ENCODE measurements at regions not wholly inside any gene's neighbourhood (a gene's known extent, or its start where the extent isn't known, plus 50 kb on each side); places are given as distances from the start of the nearest gene placed in this dataset.

DNA sequence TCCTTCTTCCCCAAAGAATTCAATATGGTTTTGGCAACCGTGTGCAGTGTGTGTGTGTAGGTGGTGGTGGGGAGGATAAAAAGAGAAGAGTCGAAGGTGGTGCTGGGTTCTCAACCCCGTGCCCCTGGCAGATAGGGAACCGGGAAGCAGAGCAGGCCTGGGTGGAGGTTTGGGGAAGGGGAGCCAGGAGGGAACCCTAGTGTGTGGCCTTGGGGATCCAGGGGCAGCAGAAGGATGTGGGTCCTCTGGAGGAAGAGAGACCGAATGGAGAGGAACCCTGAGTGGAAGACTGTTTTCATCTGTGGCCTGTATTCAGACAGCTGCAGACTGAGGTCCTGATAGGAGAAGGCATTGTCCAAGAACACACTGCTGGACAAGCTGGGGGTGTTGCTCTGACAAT is 73.3 kb upstream of the B3GAT1 start:
- no peak for TF ChIP-seq EZH2 (IDR thresholded peaks at IDR 0.05; ENCODE audit: low read length, missing control alignments)
- TF ChIP-seq, protein P1, sequence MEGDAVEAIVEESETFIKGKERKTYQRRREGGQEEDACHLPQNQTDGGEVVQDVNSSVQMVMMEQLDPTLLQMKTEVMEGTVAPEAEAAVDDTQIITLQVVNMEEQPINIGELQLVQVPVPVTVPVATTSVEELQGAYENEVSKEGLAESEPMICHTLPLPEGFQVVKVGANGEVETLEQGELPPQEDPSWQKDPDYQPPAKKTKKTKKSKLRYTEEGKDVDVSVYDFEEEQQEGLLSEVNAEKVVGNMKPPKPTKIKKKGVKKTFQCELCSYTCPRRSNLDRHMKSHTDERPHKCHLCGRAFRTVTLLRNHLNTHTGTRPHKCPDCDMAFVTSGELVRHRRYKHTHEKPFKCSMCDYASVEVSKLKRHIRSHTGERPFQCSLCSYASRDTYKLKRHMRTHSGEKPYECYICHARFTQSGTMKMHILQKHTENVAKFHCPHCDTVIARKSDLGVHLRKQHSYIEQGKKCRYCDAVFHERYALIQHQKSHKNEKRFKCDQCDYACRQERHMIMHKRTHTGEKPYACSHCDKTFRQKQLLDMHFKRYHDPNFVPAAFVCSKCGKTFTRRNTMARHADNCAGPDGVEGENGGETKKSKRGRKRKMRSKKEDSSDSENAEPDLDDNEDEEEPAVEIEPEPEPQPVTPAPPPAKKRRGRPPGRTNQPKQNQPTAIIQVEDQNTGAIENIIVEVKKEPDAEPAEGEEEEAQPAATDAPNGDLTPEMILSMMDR (conservative IDR thresholded peaks at IDR 0.05 in 1 of 2, IDR thresholded peaks at IDR 0.05 in 1 of 2; ENCODE audit: low read depth in 1 of 2, low read length in 2 of 2), result no peak
